Keratinocyte (primary cell): ENCODE measurements at regions not wholly inside any gene's neighbourhood (a gene's known extent, or its start where the extent isn't known, plus 50 kb on each side); places are given as distances from the start of the nearest gene placed in this dataset.

Experiments used
- DNase-seq: peaks from one replicate; pipeline ENCODE4 v3.0.0-alpha.2; 2011; ENCODE audit warnings: low read depth, missing footprints, low spot score
- FAIRE-seq: peaks from 2 replicates; lab custom pipeline; 2011; peaks lifted over from hg19 to GRCh38; lab: Jason Lieb, UNC
- H2AFZ ChIP-seq: 2 replicates; pipeline ENCODE4 v1.6.0; 2012; ENCODE audit warnings: low read length, control low read depth, inconsistent platforms; ENCODE audit not compliant: control insufficient read depth
- H3K27ac ChIP-seq: 2 replicates; pipeline ENCODE4 v1.5.1; 2011; ENCODE audit warnings: low read length; ENCODE audit not compliant: control insufficient read depth, insufficient read depth
- H3K27me3 ChIP-seq: 3 replicates; pipeline ENCODE4 v1.6.0; 2011; ENCODE audit warnings: low read length; ENCODE audit not compliant: control insufficient read depth, insufficient read depth; ENCODE audit errors: extremely low read depth
- H3K36me3 ChIP-seq, 2 experiments: 2 replicates in 1 of 2; 3 replicates in 1 of 2; pipeline ENCODE4 v1.5.1; 2011; ENCODE audit warnings: low read length in 2 of 2, mild to moderate bottlenecking in 1 of 2; ENCODE audit not compliant: control insufficient read depth in 2 of 2, insufficient read depth in 2 of 2; ENCODE audit errors: extremely low read depth in 1 of 2
- H3K4me1 ChIP-seq: 3 replicates; pipeline ENCODE4 v1.5.1; 2011; ENCODE audit warnings: low read length; ENCODE audit not compliant: control insufficient read depth, insufficient read depth; ENCODE audit errors: extremely low read depth
- H3K4me2 ChIP-seq: 3 replicates; pipeline ENCODE4 v1.6.0; 2011; ENCODE audit warnings: low read depth, low read length; ENCODE audit not compliant: control insufficient read depth, insufficient read depth; ENCODE audit errors: extremely low read depth
- H3K4me3 ChIP-seq, 3 experiments: fragments of 200-600 bp in 1 of 3; sonication (generic) in 1 of 3; 2 replicates in 2 of 3; 3 replicates in 1 of 3; pipeline ENCODE4 v1.5.1; 2011 to 2016; ENCODE audit warnings: low read length in 3 of 3, mild to moderate bottlenecking in 3 of 3, control low read depth in 2 of 3, inconsistent platforms in 1 of 3, low read depth in 1 of 3, mixed read lengths in 1 of 3, mixed run types in 1 of 3, moderate library complexity in 1 of 3; ENCODE audit not compliant: control insufficient read depth in 2 of 3, insufficient read depth in 2 of 3; ENCODE audit errors: extremely low read depth in 1 of 3
- H3K79me2 ChIP-seq: 2 replicates; pipeline ENCODE4 v1.6.0; 2012; ENCODE audit warnings: low read length; ENCODE audit not compliant: control insufficient read depth, insufficient read depth
- H3K9ac ChIP-seq: 3 replicates; pipeline ENCODE4 v1.6.0; 2011; ENCODE audit warnings: low read length; ENCODE audit not compliant: control insufficient read depth, insufficient read depth; ENCODE audit errors: extremely low read depth
- H3K9me1 ChIP-seq: 3 replicates; pipeline ENCODE4 v1.6.0; 2011; ENCODE audit warnings: low read length; ENCODE audit not compliant: control insufficient read depth, insufficient read depth; ENCODE audit errors: extremely low read depth
- H3K9me3 ChIP-seq: 2 replicates; pipeline ENCODE4 v1.5.1; 2012; ENCODE audit warnings: low read depth, low read length; ENCODE audit not compliant: control insufficient read depth
- H4K20me1 ChIP-seq: 3 replicates; pipeline ENCODE4 v1.6.0; 2011; ENCODE audit warnings: low read length; ENCODE audit not compliant: control insufficient read depth, insufficient read depth; ENCODE audit errors: extremely low read depth
- CTCF ChIP-seq, 3 experiments: IDR thresholded peaks in 1 of 3; conservative IDR thresholded peaks in 1 of 3; optimal IDR thresholded peaks in 1 of 3; 2 replicates in 2 of 3; 3 replicates in 1 of 3; pipeline versions ENCODE3 to v1.5.1; 2011; ENCODE audit warnings: low read length in 3 of 3, mild to moderate bottlenecking in 3 of 3, moderate library complexity in 2 of 3, control low read depth in 1 of 3, inconsistent platforms in 1 of 3; ENCODE audit not compliant: insufficient read depth in 2 of 3; ENCODE audit errors: extremely low read depth in 1 of 3
- EZH2 ChIP-seq: IDR thresholded peaks from one replicate; pipeline ENCODE4 v1.6.1; 2012; ENCODE audit warnings: inconsistent platforms, mild to moderate bottlenecking, low read length, moderate library complexity
- dilution Hi-C: fragments of 300-500 bp; cut with MboI; formaldehyde crosslinking; loops from one replicate; pipeline ENCODE4 v1.7.0; 2020; ENCODE audit warnings: low sequenced_read_pairs; ENCODE audit not compliant: extremely low pct_ligation_motif_present

GRCh38 chr5:159725475-159725874 lies 190.8 kb upstream of the ADRA1B start:
- Histone ChIP-seq H3K4me2 (no peak overlapping the region), H3K27ac (no peak overlapping the region), H3K27me3 (no peaks in the 10 kb centered on the region), H2AFZ (no peak overlapping the region), H3K36me3 (no peaks in the 10 kb centered on the region), H3K9ac (no peak overlapping the region), H3K9me1 (no peaks in the 10 kb centered on the region), H3K4me1 (no peaks in the 10 kb centered on the region), H3K4me3 (no peak overlapping the region), H4K20me1 (no peaks in the 10 kb centered on the region), H3K79me2 (no peaks in the 10 kb centered on the region), H3K9me3 (no peaks in the 10 kb centered on the region)
- dilution Hi-C loops = no loop called here
- TF ChIP-seq CTCF (optimal IDR thresholded peaks at IDR 0.05 in 1 of 3, IDR thresholded peaks at IDR 0.05 in 1 of 3, conservative IDR thresholded peaks at IDR 0.05 in 1 of 3; ENCODE audit: extremely low read depth in 1 of 3, insufficient read depth in 2 of 3, low read length in 3 of 3) (no peak), EZH2 (no peak)
- FAIRE-seq = no peak
- no peak for DNase-seq

GRCh38 chr5:159727167-159727566 lies 189.1 kb upstream of the ADRA1B start:
- no peaks in the 10 kb centered on the region for H3K4me1 ChIP-seq
- dilution Hi-C loops = no loop called here
- no peaks in the 10 kb centered on the region for H3K9me1 ChIP-seq
- no peaks in the 10 kb centered on the region for H3K79me2 ChIP-seq
- no peak overlapping the region for H2AFZ ChIP-seq
- H4K20me1 ChIP-seq = no peaks in the 10 kb centered on the region
- no peak overlapping the region for H3K4me2 ChIP-seq
- H3K9ac ChIP-seq = no peak overlapping the region
- no peak overlapping the region for H3K4me3 ChIP-seq
- TF ChIP-seq CTCF (optimal IDR thresholded peaks at IDR 0.05 in 1 of 3, IDR thresholded peaks at IDR 0.05 in 1 of 3, conservative IDR thresholded peaks at IDR 0.05 in 1 of 3; ENCODE audit: extremely low read depth in 1 of 3, insufficient read depth in 2 of 3, low read length in 3 of 3) (peak in 1 of 3 experiments; percentile 11), EZH2 (no peak)
- no peaks in the 10 kb centered on the region for H3K9me3 ChIP-seq
- no peaks in the 10 kb centered on the region for H3K36me3 ChIP-seq
- H3K27me3 ChIP-seq = no peaks in the 10 kb centered on the region
- DNase-seq (no peak), FAIRE-seq (no peak)
- no peak overlapping the region for H3K27ac ChIP-seq
